ENCODE measurements at regions not wholly inside any gene's neighbourhood (a gene's known extent, or its start where the extent isn't known, plus 50 kb on each side); places are given as distances from the start of the nearest gene placed in this dataset.

- TF ChIP-seq CTCF (conservative IDR thresholded peaks at IDR 0.05): no peak
- TF ChIP-seq ZFX (IDR thresholded peaks at IDR 0.05): no peak
These were observed 571.5 kb downstream of the HDGFL1 start for GRCh38 chr6:23140871-23141270.
